DND-41 (cell line): ENCODE measurements at regions not wholly inside any gene's neighbourhood (a gene's known extent, or its start where the extent isn't known, plus 50 kb on each side); places are given as distances from the start of the nearest gene placed in this dataset.

Source experiments
- ATAC-seq: fragments of 200-7000 bp; cut with Tn5 transposase; 3 replicates; pipeline ENCODE4 v1.9.1; 2021; ENCODE audit warnings: low read depth; ENCODE audit not compliant: insufficient read depth
- DNase-seq: peaks from one replicate; pipeline ENCODE4 v3.0.0-alpha.2; 2020
- H2AFZ ChIP-seq: 2 replicates; pipeline ENCODE4 v1.6.0; 2012; ENCODE audit warnings: low read depth, low read length
- H3K27ac ChIP-seq: 2 replicates; pipeline ENCODE4 v1.5.1; 2012; ENCODE audit warnings: low read length, inconsistent platforms
- H3K27me3 ChIP-seq: fragments of 200-600 bp; sonication (generic); 2 replicates; pipeline ENCODE4 v1.6.0; 2012; ENCODE audit warnings: low read length, mild to moderate bottlenecking, inconsistent platforms; ENCODE audit not compliant: insufficient read depth, poor library complexity
- H3K36me3 ChIP-seq: 2 replicates; pipeline ENCODE4 v1.5.1; 2012; ENCODE audit warnings: low read length, inconsistent platforms; ENCODE audit not compliant: insufficient read depth
- H3K4me1 ChIP-seq: 2 replicates; pipeline ENCODE4 v1.5.1; 2012; ENCODE audit warnings: mild to moderate bottlenecking, low read length; ENCODE audit not compliant: insufficient read depth
- H3K4me2 ChIP-seq: 2 replicates; pipeline ENCODE4 v1.6.0; 2012; ENCODE audit warnings: mild to moderate bottlenecking, moderate library complexity, low read length, inconsistent platforms; ENCODE audit not compliant: insufficient read depth
- H3K4me3 ChIP-seq, 2 experiments: fragments of 200-600 bp in 1 of 2; shearing (Covaris generic) in 1 of 2; 2 replicates each; pipeline ENCODE4 v1.5.1; 2012 to 2016; ENCODE audit warnings: inconsistent platforms in 2 of 2, low read length in 2 of 2, mild to moderate bottlenecking in 2 of 2, low read depth in 1 of 2, moderate library complexity in 1 of 2
- H3K79me2 ChIP-seq: 2 replicates; pipeline ENCODE4 v1.6.0; 2012; ENCODE audit warnings: low read length, inconsistent platforms; ENCODE audit not compliant: insufficient read depth
- H3K9ac ChIP-seq: 2 replicates; pipeline ENCODE4 v1.6.0; 2012; ENCODE audit warnings: low read depth, mild to moderate bottlenecking, inconsistent platforms, low read length, moderate library complexity
- H3K9me3 ChIP-seq: 2 replicates; pipeline ENCODE4 v1.5.1; 2012; ENCODE audit warnings: low read length, moderate library complexity, mild to moderate bottlenecking, inconsistent platforms; ENCODE audit not compliant: insufficient read depth, severe bottlenecking
- H4K20me1 ChIP-seq: 2 replicates; pipeline ENCODE4 v1.6.0; 2012; ENCODE audit warnings: low read length; ENCODE audit not compliant: insufficient read depth
- EZH2 ChIP-seq: IDR thresholded peaks from 3 replicates; pipeline ENCODE4 v1.6.1; 2012; ENCODE audit warnings: borderline replicate concordance, low read depth, mild to moderate bottlenecking, moderate library complexity, low read length, inconsistent platforms; ENCODE audit not compliant: severe bottlenecking
- TF ChIP-seq, protein P1 (sequence below): IDR thresholded peaks from 2 replicates; pipeline ENCODE4 v1.5.1; 2012; ENCODE audit warnings: borderline replicate concordance, low read length, moderate library complexity, mild to moderate bottlenecking; ENCODE audit not compliant: poor library complexity, severe bottlenecking; ENCODE audit errors: extremely low read depth

DNA sequence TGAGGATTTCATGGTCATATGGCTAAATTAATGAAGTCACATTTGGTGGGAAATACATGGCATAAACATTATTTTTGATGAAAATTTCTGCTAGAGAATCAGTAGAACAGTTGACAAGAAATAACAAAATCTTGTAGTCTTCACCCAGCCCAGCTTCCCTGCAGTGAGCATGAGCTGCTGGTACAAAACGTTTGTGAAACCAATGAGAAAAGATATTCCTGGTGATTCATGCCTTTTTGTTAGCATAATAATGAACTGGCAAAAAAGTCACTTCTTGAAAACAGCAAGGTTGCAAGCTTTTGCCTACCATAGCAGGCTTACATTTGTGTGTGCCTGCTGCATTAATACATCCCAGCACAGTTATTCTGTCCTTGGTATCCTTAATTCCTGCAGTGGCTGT is 475.9 kb upstream of the HTR2A start:
- no peaks in the 10 kb centered on the region for H3K79me2 ChIP-seq
- H3K4me2 ChIP-seq, result no peak overlapping the region
- no peaks in the 10 kb centered on the region for H3K36me3 ChIP-seq
- no peaks in the 10 kb centered on the region for H3K9me3 ChIP-seq
- DNase-seq (no peak), ATAC-seq (no peak)
- H3K9ac ChIP-seq, result no peak overlapping the region
- H3K27ac ChIP-seq, result no peak overlapping the region
- no peaks in the 10 kb centered on the region for H3K27me3 ChIP-seq
- no peaks in the 10 kb centered on the region for H3K4me1 ChIP-seq
- H4K20me1 ChIP-seq, result no peaks in the 10 kb centered on the region
- H2AFZ ChIP-seq, result no peak overlapping the region
- TF ChIP-seq EZH2, result no peak
- TF ChIP-seq, protein P1, sequence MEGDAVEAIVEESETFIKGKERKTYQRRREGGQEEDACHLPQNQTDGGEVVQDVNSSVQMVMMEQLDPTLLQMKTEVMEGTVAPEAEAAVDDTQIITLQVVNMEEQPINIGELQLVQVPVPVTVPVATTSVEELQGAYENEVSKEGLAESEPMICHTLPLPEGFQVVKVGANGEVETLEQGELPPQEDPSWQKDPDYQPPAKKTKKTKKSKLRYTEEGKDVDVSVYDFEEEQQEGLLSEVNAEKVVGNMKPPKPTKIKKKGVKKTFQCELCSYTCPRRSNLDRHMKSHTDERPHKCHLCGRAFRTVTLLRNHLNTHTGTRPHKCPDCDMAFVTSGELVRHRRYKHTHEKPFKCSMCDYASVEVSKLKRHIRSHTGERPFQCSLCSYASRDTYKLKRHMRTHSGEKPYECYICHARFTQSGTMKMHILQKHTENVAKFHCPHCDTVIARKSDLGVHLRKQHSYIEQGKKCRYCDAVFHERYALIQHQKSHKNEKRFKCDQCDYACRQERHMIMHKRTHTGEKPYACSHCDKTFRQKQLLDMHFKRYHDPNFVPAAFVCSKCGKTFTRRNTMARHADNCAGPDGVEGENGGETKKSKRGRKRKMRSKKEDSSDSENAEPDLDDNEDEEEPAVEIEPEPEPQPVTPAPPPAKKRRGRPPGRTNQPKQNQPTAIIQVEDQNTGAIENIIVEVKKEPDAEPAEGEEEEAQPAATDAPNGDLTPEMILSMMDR, result no peak
- no peak overlapping the region for H3K4me3 ChIP-seq

DNA sequence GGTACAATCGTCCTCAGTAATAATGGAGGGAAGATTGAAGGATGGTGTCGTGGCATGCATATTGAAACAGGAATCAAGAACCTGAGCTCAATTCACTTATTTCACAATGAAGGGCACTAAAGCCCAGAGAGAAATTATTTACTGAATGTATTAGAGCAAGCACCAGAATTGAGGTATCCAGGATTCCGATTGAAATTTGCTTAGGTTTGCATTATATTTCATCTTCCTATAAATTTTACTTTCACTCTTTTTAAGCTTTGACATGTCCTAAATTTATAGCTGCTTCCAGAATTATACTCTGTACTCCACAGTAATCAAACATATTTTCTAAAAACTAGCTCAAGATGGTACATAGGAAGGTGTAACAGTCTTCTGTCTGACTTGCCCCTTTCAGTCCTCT is 454.9 kb upstream of the HTR2A start:
- Histone ChIP-seq H2AFZ (no peak overlapping the region), H4K20me1 (no peaks in the 10 kb centered on the region), H3K79me2 (no peaks in the 10 kb centered on the region), H3K27me3 (no peaks in the 10 kb centered on the region), H3K4me1 (no peaks in the 10 kb centered on the region), H3K9ac (no peak overlapping the region), H3K4me3 (no peak overlapping the region), H3K9me3 (no peaks in the 10 kb centered on the region), H3K27ac (no peak overlapping the region), H3K4me2 (no peak overlapping the region), H3K36me3 (no peaks in the 10 kb centered on the region)
- ATAC-seq (no peak), DNase-seq (no peak)
- TF ChIP-seq EZH2, result no peak
- TF ChIP-seq, protein P1, result no peak

DNA sequence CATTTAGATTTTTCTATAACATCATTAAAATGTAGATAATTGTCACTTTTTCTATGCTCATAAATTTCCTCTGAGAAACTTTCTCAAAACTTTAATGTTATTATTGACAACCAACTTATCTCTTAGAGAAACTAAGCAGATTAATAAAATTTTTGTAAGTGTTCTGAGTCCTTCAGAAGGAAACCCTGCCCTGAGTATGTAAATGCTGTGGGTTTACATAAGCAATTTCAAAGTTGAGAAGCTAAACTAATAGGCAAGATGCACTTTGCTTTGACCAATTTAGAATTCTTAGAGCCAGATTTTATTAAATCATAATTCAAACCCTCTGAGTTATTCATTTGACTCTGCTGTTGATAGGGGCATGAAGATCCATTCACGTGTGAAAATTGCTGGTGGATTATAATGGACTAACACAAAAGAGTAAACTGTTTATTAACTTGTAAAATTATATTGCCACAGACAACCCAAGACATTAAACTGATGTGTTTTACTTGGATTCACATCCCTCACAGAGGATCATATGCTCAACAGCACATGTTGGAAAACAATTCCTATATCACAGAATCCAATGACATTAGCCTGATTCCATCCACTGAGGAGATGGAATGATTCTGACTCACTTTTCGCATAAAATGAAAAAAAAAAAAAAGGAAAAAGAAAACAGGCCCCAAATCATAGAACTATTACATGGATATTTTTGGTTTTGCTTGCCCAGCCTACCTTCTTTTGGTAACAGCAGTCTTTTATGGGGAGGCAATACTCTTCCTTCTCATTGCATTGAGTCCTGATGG is 453.7 kb upstream of the HTR2A start:
- Histone ChIP-seq H3K27ac (no peak overlapping the region), H3K27me3 (no peaks in the 10 kb centered on the region), H3K4me2 (no peak overlapping the region), H3K79me2 (no peaks in the 10 kb centered on the region), H3K9ac (no peak overlapping the region), H3K4me1 (no peaks in the 10 kb centered on the region), H2AFZ (no peak overlapping the region), H3K36me3 (no peaks in the 10 kb centered on the region), H4K20me1 (no peaks in the 10 kb centered on the region), H3K4me3 (no peak overlapping the region), H3K9me3 (no peaks in the 10 kb centered on the region)
- DNase-seq (no peak), ATAC-seq (no peak)
- TF ChIP-seq, protein P1, result no peak
- no peak for TF ChIP-seq EZH2

DNA sequence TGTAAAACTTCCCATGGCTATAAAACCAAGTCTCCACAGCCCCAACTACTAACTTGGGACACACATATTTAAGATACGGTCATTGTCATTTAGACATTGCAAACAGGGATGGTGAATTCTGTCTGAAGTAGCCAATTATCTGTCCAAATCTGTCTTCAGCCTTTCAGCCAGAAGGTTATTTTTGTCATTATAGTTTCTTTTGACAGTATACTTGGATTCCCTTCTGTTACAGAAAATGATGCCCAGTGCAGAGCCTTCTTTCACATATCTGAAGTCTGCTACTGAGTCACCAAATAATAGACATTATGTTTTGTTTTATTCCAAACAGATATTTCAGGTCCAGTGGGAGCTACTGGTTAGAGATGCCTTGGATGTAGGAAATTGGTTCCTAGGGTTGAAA is 452.4 kb upstream of the HTR2A start:
- TF ChIP-seq, protein P1, result no peak

More for the DNA sequence above, 452.4 kb upstream of the HTR2A start:
- no peaks in the 10 kb centered on the region for H3K79me2 ChIP-seq
- H3K9ac ChIP-seq, result no peak overlapping the region
- no peak overlapping the region for H3K4me2 ChIP-seq
- ATAC-seq (no peak), DNase-seq (no peak)
- no peak overlapping the region for H3K27ac ChIP-seq
- no peaks in the 10 kb centered on the region for H3K36me3 ChIP-seq
- no peaks in the 10 kb centered on the region for H4K20me1 ChIP-seq
- no peaks in the 10 kb centered on the region for H3K9me3 ChIP-seq
- H3K4me1 ChIP-seq, result no peaks in the 10 kb centered on the region
- H3K4me3 ChIP-seq, result no peak overlapping the region
- H2AFZ ChIP-seq, result no peak overlapping the region
- no peaks in the 10 kb centered on the region for H3K27me3 ChIP-seq
